AG10803 (cell line): ENCODE measurements at regions not wholly inside any gene's neighbourhood (a gene's known extent, or its start where the extent isn't known, plus 50 kb on each side); places are given as distances from the start of the nearest gene placed in this dataset.
"Not testable (repeated sequence)": the region's sequence is repeated elsewhere in the genome, so short reads cannot be mapped to it uniquely, and the experiment has no call there.

Experiments
- DNase-seq: peaks from one replicate; pipeline ENCODE4 v3.0.0; 2010; ENCODE audit warnings: low read depth
- H3K4me3 ChIP-seq: 2 replicates; pipeline ENCODE4 v1.5.1; 2011; ENCODE audit warnings: mild to moderate bottlenecking, low read length, control low read depth
- CTCF ChIP-seq: conservative IDR thresholded peaks from 2 replicates; pipeline ENCODE4 v1.5.1; 2011; ENCODE audit warnings: mild to moderate bottlenecking, low read length, control low read depth, inconsistent platforms

- no peak overlapping the region for H3K4me3 ChIP-seq
- no peak for DNase-seq
- TF ChIP-seq CTCF, result no peak
These were observed 271.0 kb upstream of the PODXL start for GRCh38 chr7:131827421-131827820.

GRCh38 chr7:131826960-131827359 lies 270.5 kb upstream of the PODXL start:
- DNase-seq, result peak; percentile 3
- TF ChIP-seq CTCF, result no peak
- H3K4me3 ChIP-seq, result no peak overlapping the region

- H3K4me3 ChIP-seq, DNase-seq: not testable (repeated sequence)
These were observed 267.6 kb upstream of the PODXL start for GRCh38 chr7:131823961-131824440.

GRCh38 chr7:131819891-131820290 lies 263.5 kb upstream of the PODXL start:
- no peak overlapping the region for H3K4me3 ChIP-seq
- no peak for TF ChIP-seq CTCF
- no peak for DNase-seq

- no peak for DNase-seq
- no peak overlapping the region for H3K4me3 ChIP-seq
- TF ChIP-seq CTCF, result no peak
These were observed 260.1 kb upstream of the PODXL start for GRCh38 chr7:131816391-131817007.

- DNase-seq, result no peak
- no peak for TF ChIP-seq CTCF
- no peak overlapping the region for H3K4me3 ChIP-seq
These were observed 252.3 kb upstream of the PODXL start for GRCh38 chr7:131808736-131809135.

- not testable (repeated sequence) for DNase-seq, H3K4me3 ChIP-seq
These were observed 251.7 kb upstream of the PODXL start for GRCh38 chr7:131808156-131808555.

GRCh38 chr7:131803816-131804215 lies 247.4 kb upstream of the PODXL start:
- no peak for TF ChIP-seq CTCF
- no peak for DNase-seq
- no peak overlapping the region for H3K4me3 ChIP-seq
